G401.6 (cell line): ENCODE measurements at regions not wholly inside any gene's neighbourhood (a gene's known extent, or its start where the extent isn't known, plus 50 kb on each side); places are given as distances from the start of the nearest gene placed in this dataset.

Experiments
- FAIRE-seq: peaks from 2 replicates; lab custom pipeline; 2012; peaks lifted over from hg19 to GRCh38; lab: Jason Lieb, UNC

DNA sequence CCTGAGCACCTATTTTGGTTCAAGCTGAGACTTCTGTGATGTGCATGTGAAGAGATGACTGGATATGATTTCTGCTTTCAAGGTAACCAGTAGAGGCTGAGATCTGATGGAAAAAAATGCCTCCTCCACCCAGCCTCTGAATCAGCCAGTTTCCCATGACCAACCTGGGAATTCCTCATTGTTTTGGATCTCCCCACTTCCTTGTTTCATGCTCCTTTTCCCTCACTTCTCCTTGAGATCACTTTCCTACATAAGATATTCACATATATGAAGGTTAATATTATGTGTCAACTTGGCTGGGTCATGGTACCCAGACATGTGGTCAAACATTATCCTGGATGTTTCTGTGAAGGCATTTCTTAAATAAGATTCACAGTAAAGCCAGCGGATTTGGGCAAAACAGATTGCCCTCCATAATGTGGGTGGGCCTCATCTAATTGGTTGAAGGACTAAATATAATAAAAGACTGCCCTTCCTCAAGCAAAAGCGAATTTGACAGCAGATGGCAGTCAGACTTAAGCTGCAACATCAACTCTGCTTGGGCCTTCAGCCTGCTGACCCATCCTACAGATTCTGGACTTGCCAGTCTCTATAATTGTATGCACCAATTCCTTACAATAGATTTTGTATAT is 379.4 kb downstream of the TNS1 start:
- FAIRE-seq = no peak

DNA sequence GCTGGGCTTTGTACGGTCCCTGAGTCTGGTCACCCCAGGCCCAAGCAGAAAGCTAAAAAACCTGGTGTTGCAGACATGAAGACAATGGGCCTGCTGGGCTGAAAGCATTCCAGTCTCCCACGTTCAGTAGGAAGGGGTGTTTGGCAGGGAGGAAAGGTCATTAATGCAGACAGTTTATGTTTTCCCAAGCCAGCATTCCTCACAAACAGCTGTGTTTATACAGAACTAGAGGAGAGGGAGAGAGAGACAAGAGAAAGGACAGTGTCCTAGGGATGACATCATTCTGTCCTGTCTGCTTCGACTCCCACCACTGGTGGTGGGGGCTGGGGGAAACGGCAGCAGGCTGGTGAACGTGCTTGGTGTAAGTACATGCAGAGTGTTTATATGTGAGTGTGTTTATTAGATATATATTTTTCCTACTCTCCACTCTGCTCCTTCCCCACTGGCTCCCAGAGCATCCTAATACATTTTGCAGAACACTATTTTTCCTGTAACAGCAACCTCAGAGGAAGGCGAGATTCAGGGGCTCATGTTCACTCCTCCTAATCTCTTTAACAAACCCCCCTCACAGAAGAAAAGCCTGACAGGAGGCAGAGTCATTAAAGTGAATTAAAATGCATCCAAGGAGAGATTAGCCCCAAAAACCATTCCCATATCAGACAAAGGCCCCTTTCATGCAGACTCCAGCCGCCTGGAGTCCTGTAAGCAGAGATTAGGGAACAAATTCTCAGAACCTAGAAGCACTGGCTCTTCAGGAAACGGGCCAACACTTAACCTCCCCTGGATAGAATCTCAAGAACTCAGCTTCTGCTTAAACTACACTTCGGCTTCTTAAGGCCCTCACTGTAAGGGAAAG is 380.4 kb downstream of the TNS1 start:
- no peak for FAIRE-seq

DNA sequence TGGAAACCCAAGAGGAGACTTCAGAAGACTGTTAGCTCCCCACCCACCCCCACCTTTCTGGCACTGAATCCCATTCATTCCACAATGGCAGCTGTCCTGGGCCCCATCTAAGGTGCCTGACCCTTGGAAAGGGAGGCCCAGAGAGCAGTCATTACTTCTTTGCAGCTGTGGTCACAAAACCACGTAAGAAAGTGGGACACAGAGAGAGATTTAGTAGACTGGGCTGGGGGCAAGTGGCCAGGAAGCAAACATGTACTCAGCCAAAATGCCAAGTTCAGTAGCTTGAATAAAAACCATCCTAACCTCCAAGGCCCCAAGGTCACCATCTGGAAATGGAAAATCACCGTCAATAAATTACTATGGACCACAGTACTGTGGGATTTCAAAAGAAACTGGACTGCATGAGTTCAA is 381.4 kb downstream of the TNS1 start:
- no peak for FAIRE-seq

DNA sequence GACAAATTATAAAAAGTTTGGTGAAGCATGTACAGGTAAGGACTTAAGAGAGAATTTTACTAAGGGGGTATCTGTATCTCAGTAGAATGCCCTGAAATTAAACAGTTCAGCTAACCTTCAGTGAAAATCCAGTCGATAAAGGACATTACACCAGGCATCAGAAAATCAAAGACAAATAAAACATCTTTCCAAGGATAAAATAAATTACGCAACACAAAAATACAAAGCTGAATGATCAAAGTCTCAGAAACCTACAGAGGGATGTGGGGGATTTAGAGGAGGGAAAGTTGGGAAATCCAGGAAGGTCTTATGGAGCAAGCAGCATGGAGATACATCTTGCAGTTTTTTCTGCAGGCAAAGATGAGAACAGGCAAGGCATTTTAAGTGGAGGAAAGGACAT is 384.1 kb downstream of the TNS1 start:
- no peak for FAIRE-seq

DNA sequence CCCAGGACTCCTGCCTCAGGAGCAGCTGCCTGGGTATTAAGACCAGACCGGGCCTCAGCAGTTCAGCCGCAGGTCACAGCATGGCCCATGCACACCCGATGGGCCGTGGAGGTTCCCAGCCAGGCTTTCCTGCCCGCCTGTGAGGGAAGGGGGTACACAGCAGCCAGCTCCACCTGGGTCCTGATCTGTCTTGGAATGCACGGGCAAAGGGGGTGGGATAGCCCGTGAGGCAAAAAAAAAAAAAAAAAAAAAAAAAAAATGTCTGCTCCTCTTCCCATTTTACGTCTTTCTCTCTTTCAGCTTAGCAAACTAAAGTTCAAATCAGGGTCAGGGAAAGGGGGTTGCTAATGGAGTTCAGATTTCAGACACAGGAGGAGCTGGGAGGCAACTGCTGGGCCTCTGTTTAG is 385.2 kb downstream of the TNS1 start:
- no peak for FAIRE-seq

DNA sequence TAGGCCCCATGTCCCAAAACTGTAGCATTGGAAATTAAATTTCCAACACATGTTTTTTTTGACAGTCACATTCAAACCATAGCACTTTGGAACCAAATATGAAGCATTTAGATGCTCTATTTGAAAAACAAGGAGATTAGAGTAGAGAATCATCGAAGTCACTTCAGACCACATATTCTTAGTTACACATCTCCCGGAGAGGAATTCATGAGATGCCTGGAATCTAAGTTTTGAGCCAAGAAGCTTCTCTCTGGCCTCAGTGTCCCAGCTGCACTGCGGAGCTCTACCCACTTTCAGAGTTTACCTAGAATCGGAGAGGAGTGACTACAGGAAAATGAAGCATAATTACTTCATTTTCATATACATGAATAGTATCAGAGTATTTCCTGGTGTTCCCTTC is 385.9 kb downstream of the TNS1 start:
- FAIRE-seq = no peak

DNA sequence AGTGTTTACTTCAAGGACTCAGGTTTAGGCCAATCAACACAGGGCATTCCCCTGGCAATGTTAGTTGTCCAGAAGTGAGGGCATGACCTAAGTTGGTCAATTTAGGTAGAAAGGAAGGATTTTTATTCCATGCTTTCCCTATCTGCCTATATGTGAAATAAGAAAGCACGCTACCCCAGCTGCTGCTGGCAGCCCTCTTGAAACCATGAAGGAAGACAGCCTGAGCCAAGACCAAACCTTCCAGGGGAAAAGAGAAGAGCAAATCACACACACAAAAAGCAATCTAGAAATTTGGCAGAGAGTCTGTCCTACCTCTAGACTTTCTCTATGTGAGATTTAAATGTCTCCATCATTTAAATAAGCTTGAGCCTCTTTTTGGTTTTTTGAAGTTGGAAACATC is 387.6 kb downstream of the TNS1 start:
- no peak for FAIRE-seq

DNA sequence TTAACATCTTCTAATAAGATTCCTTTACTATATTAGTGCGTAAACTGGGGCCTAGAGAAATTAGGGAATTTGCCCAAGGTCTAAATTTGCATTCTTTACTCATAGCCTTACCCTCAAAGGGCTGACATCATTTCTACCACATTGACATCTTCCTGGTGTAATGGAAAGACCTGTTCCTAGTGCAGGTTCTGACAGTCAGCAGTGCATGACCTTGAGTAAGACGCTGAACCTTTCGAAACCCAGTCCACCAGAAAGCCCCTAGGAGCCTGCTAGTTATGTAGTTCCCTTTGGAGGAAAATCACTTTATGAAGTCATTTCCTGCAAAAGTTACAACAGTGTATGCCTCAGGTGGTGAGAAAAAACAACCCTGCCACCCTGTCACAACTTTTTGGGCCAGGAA is 388.3 kb downstream of the TNS1 start:
- FAIRE-seq = no peak

DNA sequence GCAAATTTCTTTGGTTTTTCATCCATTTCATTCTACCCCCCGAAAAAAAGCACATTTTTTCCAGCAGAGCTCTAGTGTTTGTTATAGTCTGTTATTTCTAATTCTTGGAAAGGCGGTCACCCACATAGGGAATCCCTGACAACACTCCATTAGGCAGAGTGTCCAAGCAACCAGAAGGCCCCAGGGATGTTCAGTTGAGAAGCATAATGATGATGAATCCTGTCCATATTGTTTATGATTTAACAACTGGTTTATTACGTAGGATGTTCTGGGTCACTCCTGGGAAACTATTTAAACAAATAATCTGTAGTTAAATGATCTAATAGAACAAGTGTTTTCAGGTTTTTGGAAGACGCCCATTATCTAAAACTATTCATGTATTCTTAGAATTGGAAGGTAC is 388.7 kb downstream of the TNS1 start:
- no peak for FAIRE-seq

DNA sequence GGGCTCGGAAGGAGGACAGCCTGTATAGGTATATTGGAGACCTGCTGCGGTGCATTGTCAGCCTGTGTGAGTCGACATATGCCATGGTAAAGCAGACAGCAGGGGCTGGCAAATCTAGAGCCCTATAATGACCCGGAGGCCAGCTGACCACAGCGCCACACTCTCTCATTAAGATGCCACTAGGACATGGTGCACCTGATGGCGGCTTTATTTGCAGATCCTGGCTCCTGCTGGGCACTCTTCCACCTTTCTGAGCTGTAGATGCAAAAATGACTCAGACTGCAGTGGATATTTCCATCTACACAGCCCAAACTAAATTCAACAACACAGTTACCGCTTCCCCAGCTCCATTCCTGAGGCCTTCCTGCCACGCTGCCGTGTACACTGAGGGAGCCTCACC is 389.9 kb downstream of the TNS1 start:
- FAIRE-seq = no peak

DNA sequence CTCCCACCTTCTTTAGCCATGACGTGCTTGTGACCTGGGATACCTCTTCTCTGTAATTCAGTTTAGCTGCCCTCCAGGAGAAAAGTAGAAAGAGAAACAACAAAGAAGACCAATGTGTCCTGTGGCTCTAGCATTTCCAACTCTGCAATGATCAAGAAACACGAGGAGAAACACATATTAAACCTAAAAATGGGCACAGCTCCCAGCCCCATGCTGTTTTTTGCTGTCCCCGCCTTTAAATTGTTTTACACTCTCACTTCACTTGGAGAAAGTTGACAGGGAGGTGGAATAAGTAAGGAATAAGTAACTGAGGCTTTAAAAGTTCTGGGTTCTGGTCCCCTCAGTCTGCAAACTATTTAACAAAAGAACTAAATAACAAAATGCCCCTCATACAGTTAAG is 390.6 kb downstream of the TNS1 start:
- FAIRE-seq = no peak

DNA sequence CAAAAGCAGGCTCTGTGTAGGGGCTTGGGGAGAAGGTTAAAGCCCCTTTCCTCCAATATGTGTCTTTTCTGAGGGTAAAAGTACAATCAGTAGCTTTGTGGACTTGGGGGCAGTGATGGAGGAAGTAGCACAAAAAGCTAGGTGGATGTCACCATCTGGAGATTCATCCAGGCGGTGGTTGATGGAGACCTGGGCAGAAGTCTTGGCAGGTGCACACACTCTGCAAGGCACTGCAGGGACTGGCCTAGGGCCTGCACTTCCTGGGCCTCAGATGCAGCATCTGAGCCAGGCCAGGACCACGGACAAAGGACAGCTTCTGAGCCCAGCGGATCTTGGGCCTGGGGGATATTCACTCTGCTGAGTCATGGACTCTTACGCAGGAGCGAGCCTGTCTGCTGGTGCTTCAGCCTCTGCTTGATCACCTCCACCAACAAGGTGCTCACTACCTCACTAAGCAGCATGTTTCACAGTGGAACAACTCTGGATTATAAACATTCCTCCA is 391.1 kb downstream of the TNS1 start:
- no peak for FAIRE-seq

DNA sequence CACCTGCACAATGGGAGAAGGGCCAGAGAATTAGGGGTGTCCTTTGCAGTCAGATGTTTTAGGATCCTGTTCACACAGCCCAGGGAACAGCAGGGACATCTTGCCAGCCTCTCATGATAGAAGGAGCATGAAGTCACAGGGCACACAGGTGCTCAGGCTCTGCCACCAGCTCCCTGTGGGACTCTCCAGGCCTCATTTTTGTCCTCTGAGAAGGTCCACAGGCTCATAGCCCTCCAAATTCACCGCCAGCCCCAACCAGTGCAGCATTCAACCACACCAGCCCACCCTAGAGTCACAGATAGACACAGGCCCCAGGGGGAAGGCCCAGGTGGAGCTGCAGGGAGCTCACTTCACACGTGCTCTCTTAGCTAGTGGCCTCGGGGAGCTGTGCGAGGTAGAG is 391.7 kb downstream of the TNS1 start:
- no peak for FAIRE-seq

DNA sequence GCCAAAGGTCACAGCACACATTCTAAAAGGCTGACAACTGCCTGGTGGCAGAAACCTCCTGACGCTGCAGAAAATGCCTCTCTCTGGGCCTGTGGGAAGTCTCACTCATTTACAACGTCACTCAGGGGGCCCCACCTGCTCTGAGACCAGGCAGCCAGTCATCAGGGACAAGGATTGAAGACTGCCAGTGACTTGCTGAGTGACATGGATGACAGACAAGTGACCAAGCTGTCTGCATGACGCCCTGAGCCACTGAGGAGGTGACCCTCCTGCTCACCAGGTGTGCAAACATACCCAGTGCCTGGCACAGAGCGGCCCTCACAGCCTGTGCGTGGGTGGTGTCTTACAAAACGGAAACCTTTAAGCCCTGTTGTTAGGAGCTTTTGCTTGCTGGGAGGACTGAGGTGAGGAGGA is 392.4 kb downstream of the TNS1 start:
- no peak for FAIRE-seq

DNA sequence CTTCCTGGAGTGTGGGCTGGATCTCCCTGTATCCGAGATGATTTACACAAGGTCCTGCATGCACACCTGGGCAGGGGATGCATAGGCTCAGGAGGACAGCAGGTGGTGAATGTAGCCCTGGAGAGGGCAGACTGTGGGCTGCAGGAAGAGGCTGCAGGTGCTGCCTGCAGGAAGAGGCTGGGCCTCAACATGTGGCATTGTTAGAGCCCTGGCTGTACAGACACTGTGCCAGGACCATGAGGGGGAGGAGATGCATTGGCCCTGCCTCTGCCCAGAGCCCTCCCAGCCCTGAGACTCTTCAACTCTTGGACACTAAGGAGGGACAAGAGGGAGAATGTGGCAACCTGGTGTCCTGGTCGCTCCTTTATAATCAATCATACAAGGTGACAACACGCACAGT is 392.8 kb downstream of the TNS1 start:
- no peak for FAIRE-seq

DNA sequence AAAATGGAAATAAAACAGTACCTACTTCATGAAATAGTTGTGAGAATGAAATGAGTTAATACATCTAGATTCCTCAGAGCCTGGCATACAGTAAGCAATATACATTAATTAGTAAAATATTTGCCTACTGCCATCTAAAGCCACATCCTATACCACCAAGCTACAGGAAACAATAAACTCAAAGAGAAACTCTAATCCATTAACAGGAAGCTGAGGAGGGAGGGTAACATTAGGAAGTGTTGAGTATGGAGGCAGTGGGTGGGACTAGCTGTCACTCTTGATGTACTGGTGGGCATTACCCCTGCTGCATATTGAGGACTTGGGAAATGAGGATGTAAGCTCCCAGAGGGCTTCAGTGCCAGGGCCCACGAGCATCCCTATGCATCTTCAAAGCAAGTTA is 396.5 kb downstream of the TNS1 start:
- no peak for FAIRE-seq

DNA sequence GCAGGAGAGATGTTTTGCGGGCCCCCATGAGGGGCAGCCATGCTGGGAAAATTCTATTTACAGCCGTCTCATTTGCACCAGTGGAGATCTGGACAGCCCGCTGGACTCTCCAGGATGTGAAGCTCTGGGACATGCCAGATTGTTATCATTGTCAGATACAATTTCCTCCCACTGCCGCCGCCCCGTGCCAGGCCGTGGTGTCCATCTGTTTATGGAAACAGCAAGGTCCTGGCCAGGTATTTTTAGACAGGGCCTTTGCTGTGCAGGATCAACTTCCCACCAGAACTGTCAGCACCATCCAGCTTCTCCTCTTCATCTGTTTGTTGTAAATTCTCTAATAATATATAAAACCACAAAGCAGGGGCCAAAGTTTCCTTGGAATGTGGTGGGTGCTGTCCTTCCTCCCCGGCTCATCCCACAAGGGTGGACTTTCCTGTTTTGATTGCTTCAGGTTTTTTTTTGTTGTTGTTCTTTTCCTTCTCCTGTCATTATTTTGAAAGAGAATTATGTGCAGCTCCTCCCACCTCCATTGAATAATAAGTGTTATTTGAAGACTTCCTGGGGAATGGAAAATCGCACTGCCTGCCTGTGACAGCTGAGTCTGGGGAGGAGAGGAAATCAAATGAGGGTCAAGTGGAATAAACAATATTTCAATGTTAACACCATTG is 398.1 kb downstream of the TNS1 start:
- no peak for FAIRE-seq

DNA sequence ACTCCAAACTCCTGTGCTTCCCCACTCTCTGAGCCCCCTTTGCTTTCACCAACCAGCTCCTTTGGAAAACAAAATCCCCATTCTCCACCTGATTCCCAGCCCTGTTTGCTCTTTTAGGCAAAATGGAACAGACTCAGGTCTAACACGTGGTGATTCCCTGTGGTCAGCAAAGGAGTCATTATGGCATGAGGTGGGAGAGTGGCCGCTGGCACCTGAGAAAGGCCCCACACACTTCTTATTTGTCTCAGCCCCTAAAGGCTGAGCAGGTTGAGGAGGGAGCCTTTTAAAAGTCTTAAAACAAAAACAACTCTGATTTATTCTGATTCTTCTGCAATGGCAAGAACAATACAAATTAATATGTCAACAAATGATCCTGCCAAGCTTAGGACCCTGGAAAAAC is 401.2 kb downstream of the TNS1 start:
- no peak for FAIRE-seq

DNA sequence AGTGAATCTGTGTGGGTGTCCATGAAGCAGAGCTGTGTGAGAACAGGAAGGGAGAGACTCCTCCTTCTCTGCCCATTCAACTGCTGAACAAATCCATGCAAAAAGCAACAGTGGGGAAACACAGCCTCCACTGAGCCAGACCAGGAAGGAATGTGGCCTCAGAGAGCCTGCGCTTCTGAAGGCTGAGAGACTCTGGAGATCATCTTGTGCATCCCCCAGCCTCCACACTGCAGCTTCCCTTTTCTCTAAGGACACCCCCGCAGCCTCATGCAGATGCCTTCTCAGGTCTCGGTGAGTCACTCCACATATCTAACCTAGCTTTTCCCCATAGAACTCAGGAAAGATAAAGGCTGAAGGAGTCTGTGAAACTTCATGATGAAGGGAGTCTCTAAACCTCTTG is 402.9 kb downstream of the TNS1 start:
- no peak for FAIRE-seq

DNA sequence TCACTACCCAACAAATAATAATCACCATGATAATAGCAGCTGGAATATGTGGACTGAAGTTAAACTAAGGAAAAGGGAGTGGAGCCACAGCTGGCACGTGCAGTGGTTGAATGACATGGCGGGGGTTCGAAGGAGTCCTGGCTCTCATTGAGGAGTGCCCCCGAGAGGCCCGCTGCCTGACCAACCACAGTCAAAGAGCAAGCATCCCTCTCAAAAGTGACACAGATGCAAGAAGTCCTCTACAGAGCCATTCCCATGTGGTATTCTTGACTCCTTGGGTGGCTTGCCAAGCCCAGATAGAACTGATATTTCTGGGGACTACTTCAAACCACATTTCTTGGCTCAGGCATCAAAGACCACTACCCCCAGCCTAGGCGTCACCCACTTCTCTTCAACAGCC is 405.1 kb downstream of the TNS1 start:
- FAIRE-seq = no peak

DNA sequence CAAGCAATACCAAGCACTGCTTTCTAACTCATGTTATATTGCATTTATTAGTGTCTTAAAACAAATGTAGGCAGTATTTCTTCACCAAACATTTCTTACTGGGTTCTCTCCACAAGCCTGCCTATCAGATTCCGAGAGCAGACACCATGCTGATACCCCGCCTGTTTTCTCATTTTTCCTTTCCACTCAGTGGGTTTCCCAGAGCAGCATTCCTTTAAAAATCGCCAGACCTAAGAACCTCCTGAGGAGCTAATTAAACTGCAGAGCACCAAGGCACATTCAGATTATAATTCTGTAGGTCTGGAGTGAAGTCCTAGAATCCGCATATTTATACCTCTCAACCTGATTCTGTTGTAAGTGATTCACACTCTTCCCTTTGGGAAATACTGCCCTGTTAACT is 405.6 kb downstream of the TNS1 start:
- no peak for FAIRE-seq

DNA sequence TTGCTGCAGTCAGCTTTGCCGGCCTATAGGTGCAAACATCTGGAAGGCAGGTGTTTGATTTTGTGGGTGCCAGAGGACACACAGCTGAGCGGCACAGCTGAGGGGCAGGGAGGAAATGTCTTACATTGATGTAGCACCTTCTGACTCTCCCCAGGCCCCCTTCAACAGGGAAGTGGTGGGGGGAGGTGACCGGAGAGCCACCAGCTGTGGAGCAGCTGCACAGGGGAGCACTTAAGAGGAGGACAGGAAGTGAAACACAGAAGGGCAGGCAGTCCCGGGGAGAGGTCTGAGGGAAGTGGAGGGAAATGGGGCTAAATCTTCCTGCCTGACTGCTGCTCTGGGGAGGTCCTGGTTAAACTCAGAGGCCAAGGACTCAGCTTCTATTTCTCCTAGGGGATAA is 409.1 kb downstream of the TNS1 start:
- no peak for FAIRE-seq

DNA sequence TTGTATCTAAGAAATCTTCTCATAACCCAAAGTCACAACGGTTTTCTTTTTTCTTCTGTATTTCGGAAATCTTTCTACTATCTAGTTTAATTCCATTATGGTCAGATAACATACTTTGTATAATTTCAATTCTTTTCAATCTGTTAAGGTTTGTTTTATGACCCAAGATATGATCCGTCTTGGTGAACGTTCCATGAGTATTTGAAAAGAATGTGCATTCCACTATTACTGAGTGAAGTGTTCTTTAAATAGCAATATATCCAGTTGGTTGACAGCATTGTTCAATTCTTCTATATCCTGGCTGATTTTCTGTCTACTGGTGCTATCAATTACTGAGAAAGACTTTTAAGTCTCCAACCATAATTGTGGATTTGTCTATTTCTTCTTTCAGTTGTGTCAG is 414.5 kb downstream of the TNS1 start:
- FAIRE-seq = no peak
